ENCODE measurements at regions not wholly inside any gene's neighbourhood (a gene's known extent, or its start where the extent isn't known, plus 50 kb on each side); places are given as distances from the start of the nearest gene placed in this dataset.

DNA sequence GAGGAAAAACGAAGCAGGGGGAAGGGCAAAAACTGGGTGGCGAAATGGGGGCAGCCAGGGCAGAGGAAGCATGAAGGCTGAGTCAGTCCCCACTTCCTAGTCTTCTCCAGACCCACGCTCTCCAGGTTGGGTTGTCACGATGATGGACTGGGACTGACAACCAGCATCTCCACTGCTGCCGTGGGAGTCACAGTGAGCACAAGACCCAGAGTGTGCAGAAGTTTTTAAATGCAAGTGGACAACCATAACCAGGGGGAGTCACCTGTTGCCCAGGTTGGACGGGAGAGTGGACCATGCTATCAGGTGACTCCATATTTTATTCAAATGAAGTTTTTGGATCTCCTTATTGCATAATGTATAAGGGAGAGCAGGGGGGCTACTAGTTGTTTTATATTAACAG lies 511.4 kb upstream of the ZFP42 start:
- H3K27me3 ChIP-seq (replicated peaks; ENCODE audit: control insufficient read depth, insufficient read depth, low read length) = no peaks in the 10 kb centered on the region
- TF ChIP-seq, protein P1, sequence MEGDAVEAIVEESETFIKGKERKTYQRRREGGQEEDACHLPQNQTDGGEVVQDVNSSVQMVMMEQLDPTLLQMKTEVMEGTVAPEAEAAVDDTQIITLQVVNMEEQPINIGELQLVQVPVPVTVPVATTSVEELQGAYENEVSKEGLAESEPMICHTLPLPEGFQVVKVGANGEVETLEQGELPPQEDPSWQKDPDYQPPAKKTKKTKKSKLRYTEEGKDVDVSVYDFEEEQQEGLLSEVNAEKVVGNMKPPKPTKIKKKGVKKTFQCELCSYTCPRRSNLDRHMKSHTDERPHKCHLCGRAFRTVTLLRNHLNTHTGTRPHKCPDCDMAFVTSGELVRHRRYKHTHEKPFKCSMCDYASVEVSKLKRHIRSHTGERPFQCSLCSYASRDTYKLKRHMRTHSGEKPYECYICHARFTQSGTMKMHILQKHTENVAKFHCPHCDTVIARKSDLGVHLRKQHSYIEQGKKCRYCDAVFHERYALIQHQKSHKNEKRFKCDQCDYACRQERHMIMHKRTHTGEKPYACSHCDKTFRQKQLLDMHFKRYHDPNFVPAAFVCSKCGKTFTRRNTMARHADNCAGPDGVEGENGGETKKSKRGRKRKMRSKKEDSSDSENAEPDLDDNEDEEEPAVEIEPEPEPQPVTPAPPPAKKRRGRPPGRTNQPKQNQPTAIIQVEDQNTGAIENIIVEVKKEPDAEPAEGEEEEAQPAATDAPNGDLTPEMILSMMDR (IDR thresholded peaks at IDR 0.05; ENCODE audit: insufficient read depth, low read length, poor library complexity, severe bottlenecking) = no peak
- no peak overlapping the region for H3K4me3 ChIP-seq (replicated peaks; ENCODE audit: low read depth, low read length)
- H3K36me3 ChIP-seq (ENCODE audit: control insufficient read depth, insufficient read depth, low read length) = no peaks in the 10 kb centered on the region
- DNase-seq (ENCODE audit: extremely low read depth, insufficient read length) = no peak

- TF ChIP-seq, protein P1 (IDR thresholded peaks at IDR 0.05; ENCODE audit: insufficient read depth, low read length, poor library complexity, severe bottlenecking) = no peak
- H3K4me3 ChIP-seq (replicated peaks; ENCODE audit: low read depth, low read length) = no peak overlapping the region
- no peak for DNase-seq (ENCODE audit: extremely low read depth, insufficient read length)
- H3K27me3 ChIP-seq (replicated peaks; ENCODE audit: control insufficient read depth, insufficient read depth, low read length) = no peaks in the 10 kb centered on the region
- no peaks in the 10 kb centered on the region for H3K36me3 ChIP-seq (ENCODE audit: control insufficient read depth, insufficient read depth, low read length)
Measured at GRCh38 chr4:187485676-187486075, 509.9 kb upstream of the ZFP42 start.

- no peak for DNase-seq (ENCODE audit: extremely low read depth, insufficient read length)
- Histone ChIP-seq H3K27me3 (replicated peaks; ENCODE audit: control insufficient read depth, insufficient read depth, low read length) (no peaks in the 10 kb centered on the region), H3K4me3 (replicated peaks; ENCODE audit: low read depth, low read length) (no peak overlapping the region), H3K36me3 (ENCODE audit: control insufficient read depth, insufficient read depth, low read length) (no peaks in the 10 kb centered on the region)
- TF ChIP-seq, protein P1 (IDR thresholded peaks at IDR 0.05; ENCODE audit: insufficient read depth, low read length, poor library complexity, severe bottlenecking) = no peak
Measured at GRCh38 chr4:187491286-187491685, 504.3 kb upstream of the ZFP42 start.

DNA sequence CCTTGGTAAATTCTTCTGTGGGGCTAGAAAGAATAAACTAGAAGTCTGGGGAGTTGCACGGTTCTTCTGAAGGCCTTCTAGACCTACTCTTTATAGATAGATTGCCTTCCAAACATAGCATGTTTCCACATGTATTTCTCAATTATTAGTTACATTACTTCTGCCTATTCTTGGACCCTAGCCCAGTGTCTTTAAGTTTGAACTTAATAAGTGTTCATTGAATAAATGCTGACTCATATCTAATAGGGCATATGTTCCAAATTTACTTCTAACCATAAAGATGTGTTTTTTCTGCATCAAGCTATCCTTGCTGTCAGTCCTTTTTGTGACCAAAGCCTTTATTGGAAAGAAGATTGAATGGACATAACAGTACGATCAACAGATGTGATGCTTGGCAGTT lies 503.6 kb upstream of the ZFP42 start:
- H3K36me3 ChIP-seq (ENCODE audit: control insufficient read depth, insufficient read depth, low read length) = no peaks in the 10 kb centered on the region
- no peak overlapping the region for H3K4me3 ChIP-seq (replicated peaks; ENCODE audit: low read depth, low read length)
- DNase-seq (ENCODE audit: extremely low read depth, insufficient read length) = no peak
- no peaks in the 10 kb centered on the region for H3K27me3 ChIP-seq (replicated peaks; ENCODE audit: control insufficient read depth, insufficient read depth, low read length)
- TF ChIP-seq, protein P1 (IDR thresholded peaks at IDR 0.05; ENCODE audit: insufficient read depth, low read length, poor library complexity, severe bottlenecking) = no peak

GRCh38 chr4:187493661-187494060 lies 501.9 kb upstream of the ZFP42 start:
- TF ChIP-seq, protein P1 (IDR thresholded peaks at IDR 0.05; ENCODE audit: insufficient read depth, low read length, poor library complexity, severe bottlenecking) = no peak
- no peak for DNase-seq (ENCODE audit: extremely low read depth, insufficient read length)
- Histone ChIP-seq H3K27me3 (replicated peaks; ENCODE audit: control insufficient read depth, insufficient read depth, low read length) (no peaks in the 10 kb centered on the region), H3K4me3 (replicated peaks; ENCODE audit: low read depth, low read length) (no peak overlapping the region), H3K36me3 (ENCODE audit: control insufficient read depth, insufficient read depth, low read length) (no peaks in the 10 kb centered on the region)

DNA sequence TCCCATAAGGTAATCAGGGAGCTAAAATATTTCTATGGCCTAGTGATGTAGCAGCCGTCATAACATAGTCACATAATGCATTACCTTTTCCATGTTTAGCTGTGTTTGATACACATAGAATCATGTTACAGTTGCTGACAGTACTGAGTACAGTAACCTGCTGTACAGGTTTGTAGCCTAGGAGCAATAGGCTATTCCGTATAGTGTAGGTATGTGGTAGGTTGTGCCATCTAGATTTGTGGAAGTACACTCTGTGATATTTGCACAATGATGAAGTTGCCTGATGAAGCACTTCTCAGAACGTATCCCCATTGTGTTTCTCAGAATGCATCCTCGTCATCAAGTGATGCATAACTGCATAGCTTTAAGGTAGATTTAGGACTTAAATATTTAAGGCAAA lies 495.6 kb upstream of the ZFP42 start:
- Histone ChIP-seq H3K36me3 (ENCODE audit: control insufficient read depth, insufficient read depth, low read length) (no peaks in the 10 kb centered on the region), H3K27me3 (replicated peaks; ENCODE audit: control insufficient read depth, insufficient read depth, low read length) (no peaks in the 10 kb centered on the region), H3K4me3 (replicated peaks; ENCODE audit: low read depth, low read length) (no peak overlapping the region)
- TF ChIP-seq, protein P1 (IDR thresholded peaks at IDR 0.05; ENCODE audit: insufficient read depth, low read length, poor library complexity, severe bottlenecking) = no peak
- DNase-seq (ENCODE audit: extremely low read depth, insufficient read length) = no peak

Measured in GM06990 (cell line).